K562 (cell line): ENCODE measurements at regions not wholly inside any gene's neighbourhood (a gene's known extent, or its start where the extent isn't known, plus 50 kb on each side); places are given as distances from the start of the nearest gene placed in this dataset.

Experiments
- ATAC-seq: fragments of 200-7000 bp; cut with Tn5 transposase; 3 replicates; pipeline ENCODE4 v1.9.1; 2020; ENCODE audit warnings: moderate library complexity
- BruUV-seq: library from RNA; stranded (reverse); fragments of 400-500 nt; replicated peaks from 2 replicates; lab custom pipeline; 2021; lab: Mats Ljungman, UMichigan
- CTCF ChIA-PET: fragments of 300-600 bp; formaldehyde crosslinking; extraction: SDS; loops from one replicate; lab custom pipeline; 2021; ENCODE audit warnings: low intra/inter-chr PET ratio; lab: Yijun Ruan, JAX
- POLR2A ChIA-PET: fragments of 300-600, 350-650 bp; sonication (Branson Sonifier 250); formaldehyde crosslinking; extraction: SDS; loops from one replicate; lab custom pipeline; 2021; ENCODE audit warnings: antibody characterized with exemption, inconsistent platforms; lab: Yijun Ruan, JAX
- DNase-seq, 4 experiments: peaks; one replicate each; pipeline versions ENCODE4 v3.0.0 to v3.0.0-alpha.2; 2011 to 2018; ENCODE audit warnings: low spot score in 3 of 4, mixed read lengths in 3 of 4; ENCODE audit errors: extremely low read depth in 1 of 4
- FAIRE-seq: peaks from 2 replicates; lab custom pipeline; 2011; peaks lifted over from hg19 to GRCh38; lab: Jason Lieb, UNC
- H2AFZ ChIP-seq: 2 replicates; pipeline ENCODE4 v1.6.0; 2011; ENCODE audit warnings: low read depth, low read length, control low read depth, inconsistent platforms
- H3K27ac ChIP-seq: fragments of 200-600 bp; 3 replicates; pipeline ENCODE4 v1.8.0; 2011; ENCODE audit warnings: low read depth, mild to moderate bottlenecking, control low read depth, inconsistent platforms, low read length, moderate library complexity, mixed read lengths; ENCODE audit errors: extremely low read depth
- H3K27me3 ChIP-seq, 2 experiments: fragments of 300-600 bp in 1 of 2; 2 replicates in 1 of 2; 3 replicates in 1 of 2; pipeline versions ENCODE4 v1.6.0 to v1.8.0; 2011; ENCODE audit warnings: inconsistent platforms in 2 of 2, low read length in 2 of 2, mild to moderate bottlenecking in 1 of 2, mixed read lengths in 1 of 2, moderate library complexity in 1 of 2; ENCODE audit not compliant: control insufficient read depth in 2 of 2, insufficient read depth in 2 of 2
- H3K36me3 ChIP-seq: fragments of 300-600 bp; 3 replicates; pipeline ENCODE4 v1.8.0; 2011; ENCODE audit warnings: mild to moderate bottlenecking, low read length, inconsistent platforms; ENCODE audit not compliant: control insufficient read depth, insufficient read depth
- H3K4me1 ChIP-seq, 2 experiments: fragments of 200-600 bp in 1 of 2; replicated peaks in 1 of 2; 2 replicates in 1 of 2; 3 replicates in 1 of 2; pipeline versions ENCODE4 v1.5.1 to v1.8.0; 2011; ENCODE audit warnings: inconsistent platforms in 2 of 2, low read length in 2 of 2, mild to moderate bottlenecking in 1 of 2, mixed read lengths in 1 of 2, moderate library complexity in 1 of 2; ENCODE audit not compliant: control insufficient read depth in 2 of 2, insufficient read depth in 2 of 2
- H3K4me2 ChIP-seq: 2 replicates; pipeline ENCODE4 v1.6.1; 2011; ENCODE audit warnings: low read length, control low read depth, inconsistent platforms, mixed read lengths; ENCODE audit not compliant: insufficient read depth
- H3K4me3 ChIP-seq: fragments of 200-600 bp; sonication (generic), shearing (Covaris generic); 2 replicates; pipeline ENCODE4 v1.5.1; 2016; ENCODE audit warnings: control low read depth, inconsistent platforms
- H3K79me2 ChIP-seq: fragments of 200-600 bp; 3 replicates; pipeline ENCODE4 v1.8.0; 2011; ENCODE audit warnings: low read length, inconsistent platforms; ENCODE audit not compliant: control insufficient read depth, insufficient read depth
- H3K9ac ChIP-seq, 2 experiments: 2 replicates each; pipeline versions ENCODE4 v1.6.0 to v1.6.1; 2011; ENCODE audit warnings: low read depth in 2 of 2, low read length in 2 of 2, control low read depth in 1 of 2, inconsistent platforms in 1 of 2, mild to moderate bottlenecking in 1 of 2, mixed read lengths in 1 of 2; ENCODE audit not compliant: insufficient read depth in 1 of 2
- H3K9me1 ChIP-seq: one replicate; pipeline ENCODE4 v1.6.0; 2011; ENCODE audit warnings: inconsistent platforms, mild to moderate bottlenecking, low read length, moderate library complexity; ENCODE audit not compliant: control insufficient read depth, insufficient read depth
- H3K9me3 ChIP-seq: replicated peaks from 2 replicates; pipeline ENCODE4 v1.5.1; 2011; ENCODE audit warnings: low read depth, low read length, inconsistent platforms; ENCODE audit not compliant: control insufficient read depth, insufficient read depth
- H4K20me1 ChIP-seq: replicated peaks from 2 replicates; pipeline ENCODE4 v1.6.1; 2011; ENCODE audit warnings: low read length, inconsistent platforms, mixed read lengths; ENCODE audit not compliant: control insufficient read depth, insufficient read depth
- ASH1L ChIP-seq: fragments of 450-650 bp; IDR thresholded peaks from 2 replicates; pipeline ENCODE4 v1.6.1; 2018; ENCODE audit warnings: borderline replicate concordance, mild to moderate bottlenecking, low read depth; ENCODE audit not compliant: partially characterized antibody
- COPS2 ChIP-seq: fragments of 450-650 bp; conservative IDR thresholded peaks from 2 replicates; pipeline ENCODE4 v1.6.1; 2016; ENCODE audit warnings: mild to moderate bottlenecking, moderate library complexity
- DPF2 ChIP-seq: fragments of 450-650 bp; IDR thresholded peaks from 2 replicates; pipeline ENCODE4 v1.6.1; 2016
- ELF2 ChIP-seq: fragments of 250-450 bp; sonication (Bioruptor Pico); IDR thresholded peaks from 2 replicates; pipeline ENCODE4 v1.5.0; 2021; ENCODE audit warnings: mild to moderate bottlenecking
- MTA1 ChIP-seq: fragments of 450-650 bp; IDR thresholded peaks from 2 replicates; pipeline ENCODE4 v1.6.1; 2017; ENCODE audit warnings: borderline replicate concordance
- NCOA2 ChIP-seq, 2 experiments: fragments of 450-650 bp; IDR thresholded peaks; 2 replicates each; pipeline ENCODE4 v1.6.1; 2018; ENCODE audit warnings: mild to moderate bottlenecking in 2 of 2, moderate library complexity in 1 of 2; ENCODE audit not compliant: partially characterized antibody in 2 of 2
- PHF21A ChIP-seq: fragments of 450-650 bp; IDR thresholded peaks from 2 replicates; pipeline ENCODE4 v1.6.1; 2017; ENCODE audit warnings: low read depth, borderline replicate concordance
- POLR2AphosphoS2 ChIP-seq: IDR thresholded peaks from 2 replicates; pipeline ENCODE4 v1.6.1; 2012; ENCODE audit warnings: low read length, improper control_type of control experiment
- TRIM24 ChIP-seq, 2 experiments: fragments of 450-650 bp; IDR thresholded peaks; 2 replicates each; pipeline ENCODE4 v1.6.1; 2016
- ZNF41 ChIP-seq: fragments of 250-450 bp; sonication (Bioruptor Pico); conservative IDR thresholded peaks from 2 replicates; pipeline ENCODE4 v1.4.0; 2020; ENCODE audit warnings: mild to moderate bottlenecking
- WGBS: fragments of 100-300 bp; shearing (Covaris generic); methylation state at CpG from one replicate; pipeline ENCODE4 v1.1.6; 2016; ENCODE audit warnings: low coverage, mixed read lengths; ENCODE audit not compliant: insufficient coverage; ENCODE audit errors: missing lambda C conversion rate; 5-methylcytosine and 5-hydroxymethylcytosine counted together
- in situ Hi-C: fragments of 300-500 bp; cut with MboI; formaldehyde crosslinking; loops from 4 replicates; pipeline ENCODE4 v1.15.0; 2018; ENCODE audit warnings: inconsistent platforms, mixed read lengths
- intact Hi-C: fragments of 100-400 bp; cut with micrococcal nuclease; formaldehyde crosslinking; loops from 2 replicates; pipeline ENCODE4 v1.14.2; 2022
- TF ChIP-seq, protein P1 (sequence below): fragments of 250-450 bp; sonication (Bioruptor Pico); IDR thresholded peaks from 2 replicates; pipeline ENCODE4 v1.5.0; 2021; ENCODE audit warnings: mild to moderate bottlenecking, borderline replicate concordance
- TF ChIP-seq, protein P2 (sequence below): sonication (generic); formaldehyde crosslinking; IDR thresholded peaks from 2 replicates; pipeline ENCODE4 v1.8.0; 2022; ENCODE audit warnings: missing genetic modification reagents, mild to moderate bottlenecking, borderline replicate concordance
- TF ChIP-seq, protein P3 (sequence below): fragments of 450-650 bp; formaldehyde crosslinking; IDR thresholded peaks from 2 replicates; pipeline ENCODE4 v1.4.0; 2022; ENCODE audit warnings: missing genetic modification characterization
- TF ChIP-seq, protein P4 (sequence below): fragments of 450-650 bp; formaldehyde crosslinking; IDR thresholded peaks from 2 replicates; pipeline ENCODE4 v1.4.0; 2022; ENCODE audit warnings: missing genetic modification characterization
- TF ChIP-seq, protein P5 (sequence below): sonication (generic); IDR thresholded peaks from 2 replicates; pipeline ENCODE4 v1.6.1; 2016

DNA sequence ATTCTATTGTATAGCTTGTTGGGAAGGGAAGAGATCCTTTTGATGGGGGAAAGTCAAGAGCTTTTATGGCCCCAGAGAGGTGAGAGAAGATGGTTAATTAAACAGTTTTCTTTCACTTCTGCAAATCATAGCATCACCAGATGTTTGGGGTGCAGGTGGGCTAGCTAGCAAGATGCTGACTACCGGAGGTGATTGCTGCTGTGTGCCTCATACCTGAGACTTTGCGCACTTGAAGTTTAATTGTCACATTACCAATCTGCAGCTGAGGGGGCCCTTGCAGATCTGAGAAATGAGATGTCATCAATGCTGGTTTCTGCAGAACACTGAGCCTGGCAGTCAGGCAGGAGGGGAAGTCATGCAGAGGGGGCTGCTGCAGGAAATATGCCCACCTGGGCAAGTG, 73.9 kb downstream of the SNRPE start (continued):
- no peak for TF ChIP-seq ELF2
- no peak for TF ChIP-seq NCOA2 (IDR thresholded peaks at IDR 0.05; ENCODE audit: partially characterized antibody in 2 of 2)
- TF ChIP-seq POLR2AphosphoS2: no peak
- no peak for TF ChIP-seq MTA1
- TF ChIP-seq, protein P1, sequence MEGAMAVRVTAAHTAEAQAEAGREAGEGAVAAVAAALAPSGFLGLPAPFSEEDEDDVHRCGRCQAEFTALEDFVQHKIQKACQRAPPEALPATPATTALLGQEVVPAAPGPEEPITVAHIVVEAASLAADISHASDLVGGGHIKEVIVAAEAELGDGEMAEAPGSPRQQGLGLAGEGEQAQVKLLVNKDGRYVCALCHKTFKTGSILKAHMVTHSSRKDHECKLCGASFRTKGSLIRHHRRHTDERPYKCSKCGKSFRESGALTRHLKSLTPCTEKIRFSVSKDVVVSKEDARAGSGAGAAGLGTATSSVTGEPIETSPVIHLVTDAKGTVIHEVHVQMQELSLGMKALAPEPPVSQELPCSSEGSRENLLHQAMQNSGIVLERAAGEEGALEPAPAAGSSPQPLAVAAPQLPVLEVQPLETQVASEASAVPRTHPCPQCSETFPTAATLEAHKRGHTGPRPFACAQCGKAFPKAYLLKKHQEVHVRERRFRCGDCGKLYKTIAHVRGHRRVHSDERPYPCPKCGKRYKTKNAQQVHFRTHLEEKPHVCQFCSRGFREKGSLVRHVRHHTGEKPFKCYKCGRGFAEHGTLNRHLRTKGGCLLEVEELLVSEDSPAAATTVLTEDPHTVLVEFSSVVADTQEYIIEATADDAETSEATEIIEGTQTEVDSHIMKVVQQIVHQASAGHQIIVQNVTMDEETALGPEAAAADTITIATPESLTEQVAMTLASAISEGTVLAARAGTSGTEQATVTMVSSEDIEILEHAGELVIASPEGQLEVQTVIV (CRISPR knock-in tag): no peak

DNA sequence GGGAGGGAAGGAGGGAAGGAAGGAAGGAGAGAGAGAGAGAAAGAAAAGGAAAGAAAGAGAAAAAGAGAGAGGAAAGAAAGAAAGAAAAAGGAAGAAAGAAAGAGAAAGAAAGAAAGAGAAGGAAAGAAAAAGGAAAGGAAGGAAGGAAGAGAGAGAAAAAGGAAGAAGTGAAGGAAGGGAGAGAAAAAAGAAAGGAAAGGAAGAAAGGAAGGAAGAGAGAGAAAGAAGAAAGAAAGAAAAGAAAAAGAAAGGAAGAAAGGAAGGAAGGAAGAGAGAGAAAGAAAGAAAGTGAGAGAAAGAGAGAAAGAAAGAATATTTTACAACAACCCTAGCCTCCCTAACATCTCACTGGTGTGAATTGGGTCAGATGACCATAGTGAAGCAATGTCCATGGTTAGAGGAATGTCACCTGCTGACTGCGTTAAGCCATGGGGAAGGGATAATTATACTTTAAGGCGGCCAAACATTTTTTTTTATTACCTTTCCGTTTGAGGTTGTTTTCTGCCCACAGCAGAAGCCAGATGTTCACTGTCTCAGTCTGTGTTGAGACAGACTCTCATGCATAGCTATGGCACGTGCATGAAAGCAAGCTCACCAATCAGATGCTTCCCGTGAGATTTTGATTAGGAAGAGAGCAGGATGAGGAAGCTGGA, 76.4 kb downstream of the SNRPE start:
- CTCF ChIA-PET: no interaction called here
- FAIRE-seq (no peak), DNase-seq (no peak), ATAC-seq (no peak)
- Histone ChIP-seq H3K4me2 (no peak overlapping the region), H3K36me3 (no peaks in the 10 kb centered on the region), H3K79me2 (no peaks in the 10 kb centered on the region), H3K27ac (no peak overlapping the region), H3K9me3 (no peaks in the 10 kb centered on the region), H3K27me3 (peaks cover 8 to 13% of the 10 kb centered on the region in 2 experiments), H3K4me1 (no peaks in the 10 kb centered on the region), H3K4me3 (no peak overlapping the region), H4K20me1 (no peaks in the 10 kb centered on the region), H3K9me1 (no peaks in the 10 kb centered on the region), H2AFZ (no peak overlapping the region), H3K9ac (no peak overlapping the region)
- POLR2A ChIA-PET: interaction anchor here (0.5 to 1.9 kb wide), 3 partner anchors 10 to 123 kb away, joined by 3 to 5 read pairs (median 3); no protein-coding TSS in a partner anchor
- intact Hi-C loops (no loop called here), in situ Hi-C loops (no loop called here)
- BruUV-seq: no TSS peak
- WGBS: under 1% methylated on average over 5 of the region's 5 CpGs
- TF ChIP-seq ASH1L: peak; percentile 17
- TF ChIP-seq TRIM24 (IDR thresholded peaks at IDR 0.05): peak in 1 of 2 experiments; percentile 20; a peak in 1 of 4 replicates
- TF ChIP-seq PHF21A: no peak
- TF ChIP-seq, protein P2, sequence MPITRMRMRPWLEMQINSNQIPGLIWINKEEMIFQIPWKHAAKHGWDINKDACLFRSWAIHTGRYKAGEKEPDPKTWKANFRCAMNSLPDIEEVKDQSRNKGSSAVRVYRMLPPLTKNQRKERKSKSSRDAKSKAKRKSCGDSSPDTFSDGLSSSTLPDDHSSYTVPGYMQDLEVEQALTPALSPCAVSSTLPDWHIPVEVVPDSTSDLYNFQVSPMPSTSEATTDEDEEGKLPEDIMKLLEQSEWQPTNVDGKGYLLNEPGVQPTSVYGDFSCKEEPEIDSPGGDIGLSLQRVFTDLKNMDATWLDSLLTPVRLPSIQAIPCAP: no peak
- TF ChIP-seq, protein P3, sequence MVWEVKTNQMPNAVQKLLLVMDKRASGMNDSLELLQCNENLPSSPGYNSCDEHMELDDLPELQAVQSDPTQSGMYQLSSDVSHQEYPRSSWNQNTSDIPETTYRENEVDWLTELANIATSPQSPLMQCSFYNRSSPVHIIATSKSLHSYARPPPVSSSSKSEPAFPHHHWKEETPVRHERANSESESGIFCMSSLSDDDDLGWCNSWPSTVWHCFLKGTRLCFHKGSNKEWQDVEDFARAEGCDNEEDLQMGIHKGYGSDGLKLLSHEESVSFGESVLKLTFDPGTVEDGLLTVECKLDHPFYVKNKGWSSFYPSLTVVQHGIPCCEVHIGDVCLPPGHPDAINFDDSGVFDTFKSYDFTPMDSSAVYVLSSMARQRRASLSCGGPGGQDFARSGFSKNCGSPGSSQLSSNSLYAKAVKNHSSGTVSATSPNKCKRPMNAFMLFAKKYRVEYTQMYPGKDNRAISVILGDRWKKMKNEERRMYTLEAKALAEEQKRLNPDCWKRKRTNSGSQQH (CRISPR knock-in tag): peak; percentile 79; the same call in 1 of the 2 replicates
- no peak for TF ChIP-seq ZNF41 (CRISPR knock-in tag)
- TF ChIP-seq, protein P4, sequence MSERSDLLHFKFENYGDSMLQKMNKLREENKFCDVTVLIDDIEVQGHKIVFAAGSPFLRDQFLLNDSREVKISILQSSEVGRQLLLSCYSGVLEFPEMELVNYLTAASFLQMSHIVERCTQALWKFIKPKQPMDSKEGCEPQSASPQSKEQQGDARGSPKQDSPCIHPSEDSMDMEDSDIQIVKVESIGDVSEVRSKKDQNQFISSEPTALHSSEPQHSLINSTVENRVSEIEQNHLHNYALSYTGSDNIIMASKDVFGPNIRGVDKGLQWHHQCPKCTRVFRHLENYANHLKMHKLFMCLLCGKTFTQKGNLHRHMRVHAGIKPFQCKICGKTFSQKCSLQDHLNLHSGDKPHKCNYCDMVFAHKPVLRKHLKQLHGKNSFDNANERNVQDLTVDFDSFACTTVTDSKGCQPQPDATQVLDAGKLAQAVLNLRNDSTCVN (CRISPR knock-in tag): peak; percentile 69
- TF ChIP-seq COPS2: no peak
- TF ChIP-seq, protein P5, sequence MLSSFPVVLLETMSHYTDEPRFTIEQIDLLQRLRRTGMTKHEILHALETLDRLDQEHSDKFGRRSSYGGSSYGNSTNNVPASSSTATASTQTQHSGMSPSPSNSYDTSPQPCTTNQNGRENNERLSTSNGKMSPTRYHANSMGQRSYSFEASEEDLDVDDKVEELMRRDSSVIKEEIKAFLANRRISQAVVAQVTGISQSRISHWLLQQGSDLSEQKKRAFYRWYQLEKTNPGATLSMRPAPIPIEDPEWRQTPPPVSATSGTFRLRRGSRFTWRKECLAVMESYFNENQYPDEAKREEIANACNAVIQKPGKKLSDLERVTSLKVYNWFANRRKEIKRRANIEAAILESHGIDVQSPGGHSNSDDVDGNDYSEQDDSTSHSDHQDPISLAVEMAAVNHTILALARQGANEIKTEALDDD: no peak
- no peak for TF ChIP-seq DPF2
